A673 (cell line): ENCODE measurements at regions not wholly inside any gene's neighbourhood (a gene's known extent, or its start where the extent isn't known, plus 50 kb on each side); places are given as distances from the start of the nearest gene placed in this dataset.

Experiments used
- BruUV-seq: library from RNA; stranded (reverse); fragments of 400-500 nt; replicated peaks from 2 replicates; lab custom pipeline; 2021; lab: Mats Ljungman, UMichigan
- CTCF ChIA-PET: fragments of 300-600 bp; sonication (Branson Sonifier 250); formaldehyde crosslinking; loops from one replicate; lab custom pipeline; 2022; ENCODE audit warnings: antibody characterized with exemption; lab: Charles Lee
- POLR2A ChIA-PET: fragments of 300-600 bp; sonication (Branson Sonifier 250); formaldehyde crosslinking; loops from one replicate; lab custom pipeline; 2022; ENCODE audit warnings: antibody characterized with exemption; ENCODE audit not compliant: low non-redundant PET; lab: Charles Lee
- DNase-seq: peaks from one replicate; pipeline ENCODE4 v3.0.0-alpha.2; 2015; ENCODE audit warnings: low spot score
- H3K27ac ChIP-seq: fragments of 200-600 bp; sonication (generic); 2 replicates; pipeline ENCODE4 v1.5.1; 2016; ENCODE audit warnings: mixed run types, low read depth, mild to moderate bottlenecking, mixed read lengths, antibody characterized with exemption, low read length; ENCODE audit not compliant: poor library complexity, severe bottlenecking
- H3K27me3 ChIP-seq: fragments of 200-600 bp; sonication (generic); replicated peaks from 2 replicates; pipeline ENCODE4 v1.6.1; 2017; ENCODE audit warnings: mixed run types, low read depth, mild to moderate bottlenecking, mixed read lengths, antibody characterized with exemption, low read length; ENCODE audit not compliant: insufficient read depth, poor library complexity
- H3K36me3 ChIP-seq: fragments of 200-600 bp; sonication (generic); 2 replicates; pipeline ENCODE4 v1.6.1; 2016; ENCODE audit warnings: mixed run types, mild to moderate bottlenecking, mixed read lengths, antibody characterized with exemption, low read length; ENCODE audit not compliant: insufficient read depth, poor library complexity, severe bottlenecking
- H3K4me1 ChIP-seq: fragments of 200-600 bp; sonication (generic); 2 replicates; pipeline ENCODE4 v1.6.1; 2017; ENCODE audit warnings: mixed run types, mild to moderate bottlenecking, mixed read lengths, antibody characterized with exemption, low read length; ENCODE audit not compliant: insufficient read depth, poor library complexity, severe bottlenecking
- H3K4me3 ChIP-seq: fragments of 200-600 bp; sonication (generic); 2 replicates; pipeline ENCODE4 v1.5.1; 2016; ENCODE audit warnings: low read depth, mixed run types, mild to moderate bottlenecking, mixed read lengths, low read length; ENCODE audit not compliant: poor library complexity, severe bottlenecking
- H3K9me3 ChIP-seq: fragments of 200-600 bp; sonication (generic); 2 replicates; pipeline ENCODE4 v1.6.1; 2016; ENCODE audit warnings: mixed run types, low read depth, mild to moderate bottlenecking, mixed read lengths, antibody characterized with exemption, low read length; ENCODE audit not compliant: poor library complexity, severe bottlenecking
- EZH2 ChIP-seq: fragments of 200-600 bp; sonication (generic); IDR thresholded peaks from 2 replicates; pipeline ENCODE4 v1.6.1; 2017; ENCODE audit warnings: borderline replicate concordance, low read depth, mild to moderate bottlenecking, mixed read lengths, antibody characterized with exemption, low read length; ENCODE audit not compliant: poor library complexity, severe bottlenecking
- intact Hi-C: fragments of 100-400 bp; cut with micrococcal nuclease; formaldehyde crosslinking; loops from one replicate; pipeline ENCODE4 v1.10.0; 2022; ENCODE audit not compliant: unreplicated experiment
- TF ChIP-seq, protein P1 (sequence below): fragments of 300-800, 200-600 bp; sonication (generic); conservative IDR thresholded peaks from 2 replicates; pipeline ENCODE4 v1.5.1; 2017; ENCODE audit warnings: low read depth, mild to moderate bottlenecking, antibody characterized with exemption, low read length, moderate library complexity, mixed read lengths

DNA sequence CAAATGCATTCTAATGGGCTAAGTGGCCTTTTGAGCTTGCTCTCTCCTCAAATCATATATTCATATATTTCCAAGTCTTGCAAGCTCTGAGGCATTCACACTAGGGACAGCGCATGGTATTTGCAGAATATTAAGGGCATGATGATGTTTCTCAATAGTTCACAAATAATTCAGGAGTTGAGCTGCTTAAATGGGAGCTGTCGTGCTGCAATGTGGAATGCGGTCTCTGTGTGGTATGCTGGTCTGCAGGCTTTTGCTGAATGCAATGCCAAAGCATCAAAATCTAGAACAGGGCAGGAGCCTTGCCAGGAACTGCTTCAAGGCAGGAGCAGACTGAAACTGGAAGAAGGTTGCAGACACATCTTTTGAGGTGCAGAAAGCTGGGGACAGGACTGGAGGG is 1060.0 kb downstream of the TBC1D22A start:
- no TSS peak for BruUV-seq
- H3K27ac ChIP-seq = no peak overlapping the region
- H3K27me3 ChIP-seq = no peaks in the 10 kb centered on the region
- intact Hi-C loops = no loop called here
- H3K4me1 ChIP-seq = no peaks in the 10 kb centered on the region
- no peak for TF ChIP-seq EZH2
- TF ChIP-seq, protein P1, sequence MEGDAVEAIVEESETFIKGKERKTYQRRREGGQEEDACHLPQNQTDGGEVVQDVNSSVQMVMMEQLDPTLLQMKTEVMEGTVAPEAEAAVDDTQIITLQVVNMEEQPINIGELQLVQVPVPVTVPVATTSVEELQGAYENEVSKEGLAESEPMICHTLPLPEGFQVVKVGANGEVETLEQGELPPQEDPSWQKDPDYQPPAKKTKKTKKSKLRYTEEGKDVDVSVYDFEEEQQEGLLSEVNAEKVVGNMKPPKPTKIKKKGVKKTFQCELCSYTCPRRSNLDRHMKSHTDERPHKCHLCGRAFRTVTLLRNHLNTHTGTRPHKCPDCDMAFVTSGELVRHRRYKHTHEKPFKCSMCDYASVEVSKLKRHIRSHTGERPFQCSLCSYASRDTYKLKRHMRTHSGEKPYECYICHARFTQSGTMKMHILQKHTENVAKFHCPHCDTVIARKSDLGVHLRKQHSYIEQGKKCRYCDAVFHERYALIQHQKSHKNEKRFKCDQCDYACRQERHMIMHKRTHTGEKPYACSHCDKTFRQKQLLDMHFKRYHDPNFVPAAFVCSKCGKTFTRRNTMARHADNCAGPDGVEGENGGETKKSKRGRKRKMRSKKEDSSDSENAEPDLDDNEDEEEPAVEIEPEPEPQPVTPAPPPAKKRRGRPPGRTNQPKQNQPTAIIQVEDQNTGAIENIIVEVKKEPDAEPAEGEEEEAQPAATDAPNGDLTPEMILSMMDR = no peak
- no peaks in the 10 kb centered on the region for H3K36me3 ChIP-seq
- ChIA-PET POLR2A (no interaction called here), CTCF (no interaction called here)
- no peak for DNase-seq
- no peak overlapping the region for H3K4me3 ChIP-seq
- no peaks in the 10 kb centered on the region for H3K9me3 ChIP-seq

DNA sequence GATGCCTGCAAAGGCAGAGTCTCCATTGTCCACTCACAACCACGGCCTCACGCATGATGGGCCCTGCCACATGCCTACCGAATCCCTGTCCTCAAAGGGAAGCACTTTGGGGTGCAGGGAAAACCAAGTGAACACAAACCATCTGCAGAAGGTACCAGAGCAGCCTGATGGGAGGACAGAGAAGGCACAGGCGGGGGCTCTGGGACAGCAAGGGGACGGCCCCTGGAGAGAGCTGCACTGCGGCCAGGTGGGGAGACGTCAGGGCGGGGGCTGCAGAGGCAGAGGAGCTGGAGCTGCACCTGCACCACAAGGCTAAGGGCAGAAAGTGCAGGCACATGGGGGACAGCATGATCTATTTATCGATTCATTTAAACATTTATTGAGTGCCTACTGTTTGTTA is 1056.0 kb downstream of the TBC1D22A start:
- intact Hi-C loops = no loop called here
- no TSS peak for BruUV-seq
- no peak for DNase-seq
- no peak for TF ChIP-seq EZH2
- TF ChIP-seq, protein P1 = no peak
- ChIA-PET CTCF (no interaction called here), POLR2A (no interaction called here)
- H3K9me3 ChIP-seq = no peaks in the 10 kb centered on the region
- no peaks in the 10 kb centered on the region for H3K36me3 ChIP-seq
- no peak overlapping the region for H3K27ac ChIP-seq
- H3K4me3 ChIP-seq = no peak overlapping the region
- H3K4me1 ChIP-seq = no peaks in the 10 kb centered on the region
- no peaks in the 10 kb centered on the region for H3K27me3 ChIP-seq

DNA sequence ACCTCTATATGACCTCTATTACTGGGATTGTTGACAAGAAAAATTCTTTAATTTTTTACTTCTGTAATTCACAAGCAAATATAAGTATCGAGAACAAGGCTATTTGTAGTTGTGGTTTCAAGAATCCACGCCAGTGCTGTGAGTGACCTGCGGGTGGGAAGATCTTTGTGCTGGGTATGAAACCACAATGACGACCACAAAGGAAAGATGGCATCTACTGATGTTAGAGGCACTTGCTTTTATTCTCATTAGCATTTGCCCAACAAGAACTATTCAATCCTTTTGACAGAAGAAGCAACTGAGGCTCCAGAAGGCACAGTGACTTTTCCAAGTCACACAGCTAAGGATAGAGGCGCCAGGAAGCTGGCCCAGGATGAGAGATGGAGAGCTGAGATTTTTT is 1054.9 kb downstream of the TBC1D22A start:
- H3K9me3 ChIP-seq = no peaks in the 10 kb centered on the region
- H3K27me3 ChIP-seq = no peaks in the 10 kb centered on the region
- H3K4me3 ChIP-seq = no peak overlapping the region
- no peaks in the 10 kb centered on the region for H3K4me1 ChIP-seq
- CTCF ChIA-PET = no interaction called here
- TF ChIP-seq EZH2 = no peak
- TF ChIP-seq, protein P1 = no peak
- intact Hi-C loops = no loop called here
- POLR2A ChIA-PET = no interaction called here
- BruUV-seq = no TSS peak
- DNase-seq = no peak
- H3K27ac ChIP-seq = no peak overlapping the region
- no peaks in the 10 kb centered on the region for H3K36me3 ChIP-seq
